ENCODE measurements at regions not wholly inside any gene's neighbourhood (a gene's known extent, or its start where the extent isn't known, plus 50 kb on each side); places are given as distances from the start of the nearest gene placed in this dataset.
"Not testable (repeated sequence)": the region's sequence is repeated elsewhere in the genome, so short reads cannot be mapped to it uniquely, and the experiment has no call there.

DNA sequence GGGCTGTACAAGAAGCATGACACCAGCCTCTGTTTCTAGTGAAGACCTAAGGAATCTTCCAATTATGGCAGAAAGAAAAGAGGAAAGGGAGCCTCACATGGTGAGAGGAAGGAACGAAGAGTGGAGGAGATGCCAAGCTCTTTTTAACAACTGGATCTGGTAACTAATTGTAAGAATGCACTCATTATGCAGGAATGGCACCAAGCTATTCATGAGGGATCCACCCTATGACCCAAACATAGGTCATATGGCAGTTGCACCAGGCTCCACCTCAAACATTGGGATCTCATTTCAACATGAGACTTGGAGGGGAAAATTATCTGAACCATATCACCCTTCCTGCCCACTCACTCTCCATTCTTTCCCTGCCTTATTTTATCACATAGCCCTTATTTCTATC is 496.0 kb upstream of the SPTLC3 start:
- no peak for DNase-seq

DNA sequence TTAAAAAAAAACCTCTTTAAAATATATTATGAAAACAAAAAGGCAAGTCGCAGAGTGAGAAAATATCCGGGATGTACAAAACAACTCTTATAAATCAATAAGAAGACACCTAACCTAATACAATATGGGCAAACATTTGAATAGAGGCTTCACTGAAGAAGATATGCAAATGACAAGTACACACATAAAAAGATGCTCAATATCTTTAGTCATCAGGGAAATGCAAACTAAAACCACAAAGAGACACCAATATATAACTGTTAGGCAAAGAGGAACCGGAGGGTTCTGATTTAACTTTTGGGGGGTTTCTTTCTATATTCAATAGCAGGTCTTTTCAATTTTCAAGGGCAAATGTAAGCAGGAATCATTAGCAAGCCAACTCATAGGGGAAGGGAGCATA is 480.7 kb upstream of the SPTLC3 start:
- DNase-seq: no peak

DNA sequence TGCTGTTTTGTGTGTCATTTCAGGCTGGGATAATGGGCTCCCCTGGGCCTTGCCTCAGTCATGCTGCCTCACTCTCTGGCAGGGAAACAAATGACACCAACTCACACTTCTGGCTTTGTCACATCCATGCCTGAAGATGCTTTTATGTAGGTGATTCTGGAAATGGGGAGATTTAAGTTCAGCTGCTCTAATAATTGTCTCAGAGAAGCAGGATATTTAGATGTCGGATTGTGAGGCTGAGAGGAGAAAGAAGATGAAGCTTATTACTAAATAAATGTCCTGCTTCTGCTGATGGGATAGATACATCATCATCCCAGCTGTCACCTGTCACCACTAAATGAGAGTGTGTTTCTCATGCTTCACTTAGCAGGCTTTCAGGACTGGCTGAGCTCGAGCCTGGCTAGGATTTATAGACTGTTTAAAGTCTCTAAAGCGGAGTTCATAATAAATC is 480.2 kb upstream of the SPTLC3 start:
- no peak for DNase-seq

DNA sequence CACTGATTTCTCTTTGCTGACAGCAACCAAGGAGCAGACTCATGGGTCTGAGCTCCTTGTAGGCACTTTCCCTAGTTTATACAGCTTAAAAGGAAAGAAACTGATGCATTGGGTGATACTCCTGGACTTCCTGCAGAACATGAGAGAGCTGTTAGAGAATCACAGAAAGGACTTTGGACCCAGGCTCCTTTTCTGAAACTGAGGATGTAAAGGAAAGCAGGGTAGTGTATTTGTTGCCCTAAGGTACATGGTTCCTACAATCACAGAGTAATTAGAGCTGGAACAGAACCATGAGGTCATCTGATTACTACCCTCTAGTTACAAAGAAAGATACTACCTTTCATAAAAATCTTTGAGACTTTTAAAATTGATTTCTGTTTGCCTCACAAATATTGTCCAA is 477.1 kb upstream of the SPTLC3 start:
- DNase-seq: no peak

DNA sequence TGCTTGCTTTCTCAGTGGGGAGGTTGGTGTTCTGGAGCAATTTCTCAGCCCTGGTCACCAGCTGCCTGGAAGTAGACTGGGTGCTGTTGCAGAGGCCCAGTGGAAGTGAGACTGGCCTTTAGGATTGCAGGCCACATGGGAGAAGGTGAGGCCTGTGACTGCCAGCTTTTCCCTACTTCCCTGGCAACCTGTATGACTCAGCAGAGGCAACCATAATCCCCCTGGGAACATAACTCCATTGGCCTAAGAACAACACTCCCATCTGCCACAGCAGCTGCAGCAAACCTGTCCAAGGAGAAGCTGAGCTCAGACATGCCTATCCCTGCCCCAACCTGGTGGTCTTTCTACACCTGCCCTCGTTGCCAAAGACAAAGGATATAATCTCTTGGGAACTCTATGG is 473.5 kb upstream of the SPTLC3 start:
- no peak for DNase-seq

DNA sequence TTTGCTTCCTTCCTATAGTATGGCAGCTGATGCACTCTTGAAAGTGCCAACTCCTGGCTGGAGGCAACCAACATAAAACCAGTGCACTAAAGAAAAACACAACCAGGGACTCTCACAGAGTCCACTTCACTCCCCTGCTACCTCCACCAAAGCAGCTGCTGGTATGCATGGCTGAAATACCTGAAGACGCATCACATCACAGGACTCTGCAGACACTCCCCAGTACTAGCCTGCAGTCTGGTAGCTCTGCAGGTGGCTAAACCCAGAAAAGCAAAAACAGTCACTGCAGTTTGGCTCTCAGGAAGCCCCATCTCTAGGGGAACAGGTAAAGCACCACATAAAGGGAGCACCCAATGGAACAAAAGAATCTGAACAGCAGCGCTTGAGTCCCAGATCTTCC is 473.0 kb upstream of the SPTLC3 start:
- DNase-seq: no peak

DNA sequence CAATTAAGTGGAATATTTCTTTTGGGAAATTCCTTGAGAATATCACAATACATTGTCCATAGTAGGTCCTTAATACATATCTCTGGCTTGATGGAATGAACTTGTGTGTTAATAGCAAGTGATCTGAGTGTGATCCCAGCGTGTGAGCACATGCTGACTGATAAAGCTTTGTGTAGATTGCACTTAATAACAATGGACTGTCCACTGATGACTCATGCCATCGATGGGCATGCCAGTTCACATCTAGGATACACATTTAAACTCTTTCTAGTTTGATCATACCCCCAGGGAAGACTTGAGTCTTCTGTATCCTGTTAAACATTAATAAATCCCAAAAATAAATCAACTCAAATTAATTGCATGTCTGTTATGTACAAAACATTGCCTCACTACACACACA is 454.3 kb upstream of the SPTLC3 start:
- peak; percentile 42 for DNase-seq

DNA sequence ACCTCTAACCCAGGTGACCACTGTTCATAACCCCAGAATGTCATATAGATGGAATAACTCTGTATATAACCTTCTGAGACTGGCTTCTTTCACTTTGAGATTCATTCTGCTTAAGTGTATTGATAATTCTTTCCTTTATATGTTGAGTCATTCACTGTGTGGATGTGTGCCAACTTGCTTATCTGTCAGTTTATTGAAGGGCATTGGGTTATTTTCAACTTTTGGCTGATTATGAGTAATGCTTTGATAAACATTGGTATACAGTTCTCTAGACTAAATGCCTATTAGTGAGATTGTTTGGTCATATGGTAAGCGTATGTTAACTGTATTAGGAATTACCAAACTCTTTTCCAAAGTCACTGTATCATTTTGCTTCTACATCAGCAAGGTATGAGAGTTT is 453.4 kb upstream of the SPTLC3 start:
- no peak for DNase-seq

DNA sequence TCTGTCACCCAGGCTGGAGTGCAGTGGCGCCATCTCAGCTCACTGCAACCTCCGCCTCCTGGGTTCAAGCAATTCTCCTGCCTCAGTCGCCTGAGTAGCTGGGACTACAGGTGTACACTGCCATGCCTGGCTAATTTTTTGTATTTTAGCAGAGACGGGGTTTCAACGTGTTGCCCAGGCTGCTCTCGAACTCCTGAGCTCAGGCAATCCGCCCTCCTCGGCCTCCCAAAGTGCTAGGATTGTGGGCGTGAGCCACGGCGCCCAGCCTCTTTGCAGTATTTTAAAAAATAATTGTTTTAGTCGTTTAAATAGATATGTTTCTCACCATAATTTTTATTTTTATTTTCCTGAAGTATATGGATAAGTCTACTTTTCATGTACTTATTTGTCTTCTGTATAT is 452.9 kb upstream of the SPTLC3 start:
- DNase-seq: not testable (repeated sequence)

DNA sequence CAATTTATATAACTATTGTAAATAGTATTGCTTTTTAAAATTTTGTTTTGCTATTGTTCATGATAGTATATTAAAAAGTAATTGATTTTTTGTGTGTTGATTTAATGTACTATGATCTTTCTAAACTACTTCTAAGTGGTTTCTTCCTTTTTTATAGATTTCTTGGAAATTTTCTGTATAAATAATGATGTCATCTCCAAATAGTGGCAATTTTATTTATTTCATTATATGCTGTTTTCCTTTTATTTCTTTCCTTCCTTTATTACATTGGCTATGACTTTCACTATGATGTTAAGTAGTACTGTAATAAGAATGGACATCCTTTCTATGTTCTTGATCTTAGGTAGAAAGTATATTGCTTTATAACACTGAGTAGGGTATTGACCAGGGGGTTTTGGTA is 451.5 kb upstream of the SPTLC3 start:
- DNase-seq: no peak

DNA sequence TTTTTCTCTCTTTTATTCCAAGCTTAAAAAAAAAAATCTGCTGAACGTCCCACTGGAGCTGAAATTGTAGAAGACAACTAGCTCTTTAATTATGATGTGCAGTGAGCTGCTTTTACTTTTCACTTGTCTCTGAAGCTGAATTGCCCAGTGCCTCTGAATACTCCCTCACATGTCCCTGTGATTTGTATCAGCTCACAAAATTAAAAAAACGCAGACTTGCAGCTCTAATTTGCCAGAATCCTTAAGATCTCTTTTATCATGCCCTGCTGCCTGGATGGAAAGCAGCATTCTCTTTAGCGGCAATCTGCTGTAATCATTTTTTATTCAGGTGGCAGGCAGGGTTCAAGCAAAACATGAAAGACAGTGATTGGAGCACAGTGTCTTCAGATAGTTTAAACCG is 443.8 kb upstream of the SPTLC3 start:
- DNase-seq: no peak

DNA sequence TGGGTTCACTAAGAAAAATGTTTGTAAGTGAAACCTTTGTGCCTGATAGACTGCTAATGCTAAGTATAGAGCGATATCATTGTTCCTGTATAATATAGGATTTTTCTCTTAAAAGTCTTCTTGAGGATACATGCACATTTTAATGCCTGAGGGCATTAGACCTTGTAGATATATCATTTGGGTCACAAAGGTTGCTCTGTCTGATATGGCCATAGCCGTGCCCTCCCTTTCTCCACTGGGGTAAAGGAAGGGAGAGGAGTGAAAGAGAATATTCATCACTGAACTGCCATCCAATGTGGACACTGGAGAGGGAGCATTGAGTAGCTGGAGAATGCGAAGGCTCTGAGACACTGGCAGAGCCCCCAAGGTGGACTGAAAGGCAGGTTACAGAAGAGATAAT is 442.2 kb upstream of the SPTLC3 start:
- no peak for DNase-seq

DNA sequence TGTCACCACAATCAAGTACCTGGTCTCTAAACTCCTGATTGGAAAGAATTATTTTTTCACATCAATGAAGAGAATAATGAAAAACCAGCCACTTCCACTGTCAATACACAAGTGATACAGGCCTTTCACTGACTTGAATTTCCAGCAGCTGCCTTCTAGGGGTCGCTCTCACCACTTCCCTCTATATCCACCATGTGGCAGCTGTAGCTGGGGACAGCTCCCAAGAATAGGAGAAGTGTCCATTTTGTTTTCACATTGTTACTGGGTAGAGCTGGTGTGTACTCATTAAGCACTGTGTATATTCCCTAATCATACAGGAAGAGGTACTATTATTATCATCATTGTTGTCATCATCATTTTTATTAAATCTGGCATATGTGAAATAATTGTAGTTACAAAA is 438.4 kb upstream of the SPTLC3 start:
- DNase-seq: peak; percentile 93

DNA sequence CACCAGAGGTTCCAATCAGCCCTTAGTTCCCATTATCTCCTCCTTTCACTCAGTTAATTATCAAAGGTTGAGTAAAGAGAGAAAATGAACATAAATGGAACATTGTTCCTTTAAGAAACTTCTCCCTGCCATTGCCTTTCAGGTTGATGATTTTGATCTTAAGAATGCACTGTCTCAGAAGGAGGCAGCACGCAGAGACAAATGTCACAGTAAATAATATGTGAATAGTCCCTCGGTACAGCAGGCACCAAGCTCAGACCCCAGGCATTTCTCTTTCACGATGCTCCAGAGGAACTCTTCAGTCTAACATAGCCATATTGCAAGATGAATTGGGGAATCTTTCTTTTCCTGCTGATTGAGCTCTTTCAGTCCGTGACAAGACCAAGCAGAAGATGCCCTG is 435.3 kb upstream of the SPTLC3 start:
- DNase-seq: no peak

DNA sequence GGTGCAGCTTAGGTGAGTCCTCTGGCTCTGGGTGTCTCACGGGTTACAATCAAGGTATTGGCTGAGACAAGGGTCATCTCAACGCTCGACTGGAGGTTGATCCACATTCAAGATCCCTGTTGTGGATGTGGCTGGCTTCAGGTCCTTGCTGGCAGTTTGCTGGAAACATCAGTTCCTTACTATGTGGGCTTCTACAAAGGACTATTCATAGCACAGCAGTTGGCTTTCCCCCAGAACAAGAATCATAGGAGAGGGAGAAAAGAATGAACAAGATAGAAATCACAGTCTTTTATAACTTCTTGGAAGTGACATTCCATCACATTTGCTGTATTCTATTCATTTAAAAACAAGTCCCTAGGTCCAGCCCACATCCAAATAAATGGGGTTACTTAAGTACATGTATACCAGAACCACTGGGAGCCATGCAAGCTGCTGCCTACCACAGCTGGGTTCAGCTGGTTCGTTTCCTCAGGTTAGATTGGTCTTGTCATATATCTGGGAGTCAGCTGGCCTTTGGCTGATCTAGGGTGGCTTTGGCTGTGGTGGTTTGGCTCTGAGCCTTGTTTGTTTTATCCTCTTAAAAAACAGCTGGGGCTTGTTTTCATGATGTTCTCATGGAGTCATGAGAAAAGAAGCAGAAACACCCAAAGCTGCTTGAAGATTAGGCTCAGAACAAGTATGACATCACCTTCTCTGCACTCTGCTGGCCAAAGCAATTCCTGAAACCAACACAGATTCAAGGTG is 433.2 kb upstream of the SPTLC3 start:
- DNase-seq: no peak

DNA sequence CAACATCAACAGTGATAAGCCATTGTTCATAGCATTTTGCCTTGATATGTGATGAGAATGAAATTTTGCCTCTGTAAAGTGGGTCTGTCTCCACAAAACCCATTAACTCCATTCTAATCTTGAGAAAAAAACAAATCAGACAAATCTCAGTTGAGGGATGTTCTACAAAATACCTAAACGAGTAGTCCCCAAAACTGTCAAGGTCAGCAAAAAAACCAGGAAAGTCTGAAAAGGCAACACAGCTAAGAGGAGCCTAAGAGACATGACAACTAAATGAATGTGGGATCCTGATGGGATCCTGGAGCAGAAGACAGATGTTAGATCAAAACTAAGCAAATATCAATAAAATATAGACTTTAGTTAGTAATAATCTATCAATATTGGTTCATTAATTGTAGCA is 431.6 kb upstream of the SPTLC3 start:
- DNase-seq: no peak

DNA sequence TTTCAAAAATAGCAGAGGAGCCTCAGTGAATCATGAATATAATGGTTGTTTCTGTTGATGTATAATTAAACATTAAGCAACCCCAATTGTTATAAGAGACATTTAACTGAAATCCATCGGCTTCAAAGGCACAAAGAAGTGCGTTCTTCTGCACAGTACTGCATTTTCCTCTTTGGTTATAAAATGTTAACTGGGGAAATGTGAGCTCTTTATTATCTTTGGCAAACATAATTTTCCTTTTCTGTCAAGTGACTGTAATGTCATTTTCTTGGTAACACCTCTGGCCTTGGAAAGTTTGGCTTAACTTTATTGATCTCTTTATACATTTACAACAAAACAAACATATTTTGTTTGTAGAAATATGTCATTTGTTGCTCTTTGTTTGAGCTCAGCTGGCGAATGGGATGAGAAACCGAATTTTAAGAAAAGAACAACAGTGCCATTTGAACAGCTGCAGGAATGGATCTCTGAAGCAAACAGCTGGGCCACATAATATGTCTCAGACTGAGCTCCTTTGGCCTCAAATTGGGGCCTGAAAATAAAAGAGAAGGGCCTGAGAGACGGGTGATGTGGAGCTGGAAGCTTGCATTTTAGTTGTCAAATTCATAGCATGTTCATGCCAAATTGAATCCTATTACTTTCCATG is 427.0 kb upstream of the SPTLC3 start:
- peak; percentile 40 for DNase-seq

DNA sequence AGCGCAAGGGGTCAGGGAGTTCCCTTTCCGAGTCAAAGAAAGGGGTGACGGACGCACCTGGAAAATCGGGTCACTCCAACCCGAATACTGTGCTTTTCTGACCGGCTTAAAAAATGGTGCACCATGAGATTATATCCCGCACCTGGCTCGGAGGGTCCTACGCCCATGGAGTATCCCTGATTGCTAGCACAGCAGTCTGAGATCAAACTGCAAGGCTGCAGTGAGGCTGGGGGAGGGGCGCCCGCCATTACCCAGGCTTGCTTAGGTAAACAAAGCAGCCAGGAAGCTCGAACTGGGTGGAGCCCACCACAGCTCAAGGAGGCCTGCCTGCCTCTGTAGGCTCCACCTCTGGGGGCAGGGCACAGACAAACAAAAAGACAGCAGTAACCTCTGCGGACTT is 426.1 kb upstream of the SPTLC3 start:
- not testable (repeated sequence) for DNase-seq

DNA sequence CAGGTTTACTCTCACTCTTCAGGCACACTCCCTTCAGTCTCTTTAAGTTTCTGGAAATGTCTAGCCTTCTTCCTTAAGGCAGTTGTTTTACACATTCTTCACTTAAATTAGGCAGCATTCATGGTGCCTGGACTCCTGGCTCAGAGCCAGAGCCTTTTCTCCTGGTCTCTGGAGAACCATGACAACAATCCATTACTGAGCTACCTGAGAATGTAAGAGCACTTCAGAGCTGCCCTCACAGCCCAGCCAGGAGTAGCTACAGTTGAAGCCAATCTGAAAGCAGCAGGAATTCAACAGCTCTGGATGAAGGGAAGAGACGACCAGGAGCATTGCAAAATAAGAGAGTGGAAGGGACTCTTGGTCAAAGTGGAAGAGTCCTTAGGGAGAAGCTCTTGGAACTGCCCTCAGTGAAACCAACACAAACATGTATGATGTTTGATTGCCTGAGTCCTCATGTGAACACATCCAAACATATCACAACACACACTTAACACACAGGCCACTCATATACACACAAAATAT is 416.8 kb upstream of the SPTLC3 start:
- DNase-seq: peak; percentile 95

DNA sequence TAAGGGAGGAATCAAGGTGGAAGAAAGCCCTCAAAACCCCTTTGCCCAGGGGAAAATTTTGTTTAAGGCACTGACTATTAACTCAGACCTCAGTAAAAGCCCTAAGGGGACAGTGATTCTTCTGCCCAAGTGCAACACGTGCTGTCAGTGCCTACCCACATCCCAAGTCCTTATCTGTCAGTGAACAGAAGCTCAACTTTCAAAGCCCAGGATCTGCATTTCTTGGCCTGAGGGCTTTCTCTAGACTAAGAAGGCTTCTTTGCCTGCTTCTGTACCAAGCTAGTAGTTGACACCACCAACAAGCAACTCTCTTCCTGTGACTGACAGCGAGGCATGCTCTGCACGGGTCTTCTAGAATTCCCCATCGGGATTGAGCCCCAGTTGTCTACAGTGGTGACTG is 416.0 kb upstream of the SPTLC3 start:
- no peak for DNase-seq

DNA sequence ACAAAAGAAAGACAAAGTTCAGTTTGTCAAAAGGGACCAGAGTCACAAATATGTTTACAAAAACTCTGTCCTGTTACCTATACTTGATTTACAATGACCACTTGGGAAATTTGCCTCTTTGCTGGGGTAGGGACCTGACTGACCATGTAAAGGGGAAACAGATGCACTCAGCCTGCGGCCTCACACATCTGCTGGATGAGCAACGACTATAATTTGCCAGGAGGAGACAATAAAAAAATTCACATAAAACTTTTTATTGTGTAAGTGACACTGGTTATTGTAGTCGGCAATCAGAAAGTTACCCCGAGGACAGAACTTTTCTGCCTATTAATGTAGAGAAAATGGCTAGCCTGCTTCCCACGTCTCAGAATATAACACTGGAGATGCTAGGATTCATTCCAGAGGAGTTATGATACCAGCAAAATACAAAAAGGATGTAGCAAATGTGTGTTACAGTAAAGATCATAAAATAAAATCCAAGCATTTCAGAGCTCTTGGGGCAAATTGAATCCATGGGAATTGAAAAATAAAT is 415.4 kb upstream of the SPTLC3 start:
- DNase-seq: no peak

DNA sequence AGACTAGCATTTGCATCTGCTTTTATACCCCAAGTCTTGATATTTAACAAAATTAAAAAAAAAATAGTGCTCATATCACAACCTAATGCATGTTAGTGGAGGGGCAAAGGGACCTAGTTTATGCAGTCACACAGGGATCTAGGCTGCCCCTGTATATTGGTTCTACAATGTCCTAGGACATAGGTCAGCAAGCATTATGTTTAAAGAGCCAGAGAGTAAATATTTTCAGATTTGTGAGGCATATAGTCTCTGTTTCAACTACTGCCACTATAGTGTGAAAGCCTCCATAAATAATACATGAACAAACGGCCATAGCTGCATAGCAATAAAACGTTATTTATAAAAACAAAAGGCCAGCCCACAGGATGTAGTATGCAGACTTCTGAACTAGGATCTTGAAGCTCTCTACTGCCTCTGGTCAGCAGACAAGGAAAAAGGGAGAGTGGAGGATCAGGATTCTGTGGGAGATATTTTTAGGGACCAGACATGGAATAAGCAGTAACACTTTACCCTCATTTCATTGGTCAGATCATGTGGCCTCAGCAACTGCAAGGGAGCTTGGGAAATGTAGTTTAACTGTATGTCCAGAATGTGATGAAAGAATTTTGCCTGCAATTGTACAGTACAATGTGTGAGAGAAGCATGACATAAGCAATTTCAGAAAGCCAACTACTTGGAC is 414.2 kb upstream of the SPTLC3 start:
- DNase-seq: no peak

DNA sequence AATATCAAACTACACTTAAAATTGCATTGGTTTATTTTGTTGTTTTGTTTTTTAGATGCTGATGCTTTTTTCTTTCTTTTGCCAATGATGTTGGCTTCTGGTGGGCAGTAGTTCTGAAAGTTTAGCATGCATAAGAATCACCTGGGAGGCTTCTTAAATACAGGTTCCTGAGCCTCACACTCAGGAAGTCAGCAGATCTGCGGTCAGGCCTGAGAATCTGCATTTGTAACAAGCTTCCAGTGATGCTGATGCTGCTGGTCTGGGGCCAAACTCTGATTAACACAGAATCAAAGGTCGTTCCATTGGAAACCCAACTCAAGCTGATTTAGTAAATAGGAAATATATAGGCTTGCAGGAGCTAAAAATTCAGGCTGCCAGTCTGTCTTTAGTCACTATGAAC is 412.9 kb upstream of the SPTLC3 start:
- no peak for DNase-seq

DNA sequence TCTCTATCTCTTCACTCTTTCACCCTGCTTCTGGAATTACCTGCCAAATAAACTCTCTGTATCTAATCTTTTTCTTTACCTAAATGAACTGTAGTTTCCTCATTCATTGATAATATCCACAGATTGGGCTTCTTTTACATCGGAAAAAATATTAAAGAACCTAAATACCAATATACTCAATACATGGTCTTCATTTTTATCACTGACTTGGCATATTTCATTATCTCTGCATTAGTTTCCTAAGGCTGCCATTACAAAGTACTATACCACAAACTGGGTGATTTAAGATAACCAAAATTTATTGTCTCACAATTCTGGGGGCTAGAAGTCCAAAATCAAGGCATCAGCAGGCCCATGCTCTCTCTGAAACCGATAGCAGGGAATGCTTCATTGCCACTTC is 411.9 kb upstream of the SPTLC3 start:
- DNase-seq: no peak

All from NCI-H748 treated with DMSO at 0.1 percent for 48 hours (cell line).